ENCODE measurements at regions not wholly inside any gene's neighbourhood (a gene's known extent, or its start where the extent isn't known, plus 50 kb on each side); places are given as distances from the start of the nearest gene placed in this dataset.
"Not testable (repeated sequence)": the region's sequence is repeated elsewhere in the genome, so short reads cannot be mapped to it uniquely, and the experiment has no call there.

- ChIA-PET POLR2A (no interaction called here), CTCF (no interaction called here)
- ATAC-seq, result no peak
- Mint-ChIP-seq H3K27ac (no peak overlapping the region), H3K4me3 (no peak overlapping the region), H3K9me3 (ENCODE audit: low read depth) (no peaks in the 10 kb centered on the region), H3K36me3 (ENCODE audit: low read depth) (no peaks in the 10 kb centered on the region), H3K27me3 (peaks cover 2% of the 10 kb centered on the region), H3K4me1 (peaks cover under 1% of the 10 kb centered on the region)
- intact Hi-C loops (cut with DNase I, micrococcal nuclease), result no loop called here
- no peak for DNase-seq
Measured at GRCh38 chr10:6995831-6996230, 415.0 kb downstream of the SFMBT2 start.

- H3K27ac Mint-ChIP-seq, result no peak overlapping the region
- intact Hi-C loops (cut with DNase I, micrococcal nuclease), result no loop called here
- ChIA-PET POLR2A (no interaction called here), CTCF (no interaction called here)
- no peak for ATAC-seq
- H3K4me1 Mint-ChIP-seq, result peaks cover 3% of the 10 kb centered on the region
- H3K27me3 Mint-ChIP-seq, result peaks cover 2% of the 10 kb centered on the region
- no peaks in the 10 kb centered on the region for H3K9me3 Mint-ChIP-seq (ENCODE audit: low read depth)
- H3K4me3 Mint-ChIP-seq, result no peak overlapping the region
- DNase-seq, result no peak
- H3K36me3 Mint-ChIP-seq (ENCODE audit: low read depth), result no peaks in the 10 kb centered on the region
Measured at GRCh38 chr10:6995341-6995740, 415.3 kb upstream of the PRKCQ start.

- Mint-ChIP-seq H3K4me1 (peaks cover 3% of the 10 kb centered on the region), H3K4me3 (no peak overlapping the region), H3K27ac (no peak overlapping the region), H3K27me3 (no peaks in the 10 kb centered on the region), H3K36me3 (ENCODE audit: low read depth) (no peaks in the 10 kb centered on the region), H3K9me3 (ENCODE audit: low read depth) (no peaks in the 10 kb centered on the region)
- ATAC-seq (no peak), DNase-seq (no peak)
- ChIA-PET POLR2A (no interaction called here), CTCF (no interaction called here)
- intact Hi-C loops (cut with DNase I, micrococcal nuclease), result no loop called here
Measured at GRCh38 chr10:6990891-6991290, 410.8 kb upstream of the PRKCQ start.

- H3K27me3 Mint-ChIP-seq, result no peaks in the 10 kb centered on the region
- no peak overlapping the region for H3K4me3 Mint-ChIP-seq
- ChIA-PET CTCF (no interaction called here), POLR2A (no interaction called here)
- no peaks in the 10 kb centered on the region for H3K9me3 Mint-ChIP-seq (ENCODE audit: low read depth)
- H3K27ac Mint-ChIP-seq, result no peak overlapping the region
- H3K36me3 Mint-ChIP-seq (ENCODE audit: low read depth), result no peaks in the 10 kb centered on the region
- intact Hi-C loops (cut with DNase I, micrococcal nuclease), result no loop called here
- peaks cover 3% of the 10 kb centered on the region for H3K4me1 Mint-ChIP-seq
- DNase-seq (peak; percentile 17), ATAC-seq (peak; percentile 66)
Measured at GRCh38 chr10:6988654-6989053, 408.6 kb upstream of the PRKCQ start.

GRCh38 chr10:6987536-6987945, 407.5 kb upstream of the PRKCQ start:
- intact Hi-C loops (cut with DNase I, micrococcal nuclease), result no loop called here
- no peaks in the 10 kb centered on the region for H3K27me3 Mint-ChIP-seq
- POLR2A ChIA-PET, result no interaction called here
- H3K9me3 Mint-ChIP-seq (ENCODE audit: low read depth), result no peaks in the 10 kb centered on the region
- ATAC-seq (no peak), DNase-seq (no peak)
- peaks cover 3% of the 10 kb centered on the region for H3K4me1 Mint-ChIP-seq
- no peak overlapping the region for H3K27ac Mint-ChIP-seq
- H3K36me3 Mint-ChIP-seq (ENCODE audit: low read depth), result no peaks in the 10 kb centered on the region
- CTCF ChIA-PET, result no interaction called here
- no peak overlapping the region for H3K4me3 Mint-ChIP-seq

- ChIA-PET POLR2A (no interaction called here), CTCF (interaction anchor here (0.6 kb wide), 1 partner anchor 26 kb away, joined by 3 read pairs; no protein-coding TSS in a partner anchor)
- intact Hi-C loops (cut with DNase I, micrococcal nuclease), result no loop called here
Measured at GRCh38 chr10:6986927-6987326, 406.9 kb upstream of the PRKCQ start.

GRCh38 chr10:6985644-6986043, 405.6 kb upstream of the PRKCQ start:
- H3K9me3 Mint-ChIP-seq (ENCODE audit: low read depth), result no peaks in the 10 kb centered on the region
- POLR2A ChIA-PET, result no interaction called here

More at GRCh38 chr10:6986927-6987326, 406.9 kb upstream of the PRKCQ start:
- Mint-ChIP-seq H3K27ac (no peak overlapping the region), H3K4me3 (no peak overlapping the region), H3K27me3 (no peaks in the 10 kb centered on the region), H3K36me3 (ENCODE audit: low read depth) (no peaks in the 10 kb centered on the region), H3K4me1 (peaks cover 3% of the 10 kb centered on the region), H3K9me3 (ENCODE audit: low read depth) (no peaks in the 10 kb centered on the region)
- ATAC-seq (no peak), DNase-seq (no peak)

GRCh38 chr10:6984971-6985370, 404.9 kb upstream of the PRKCQ start:
- intact Hi-C loops (cut with DNase I, micrococcal nuclease), result no loop called here
- ATAC-seq (no peak), DNase-seq (no peak)
- H3K4me1 Mint-ChIP-seq, result no peaks in the 10 kb centered on the region
- POLR2A ChIA-PET, result no interaction called here
- no peaks in the 10 kb centered on the region for H3K36me3 Mint-ChIP-seq (ENCODE audit: low read depth)
- no peaks in the 10 kb centered on the region for H3K27me3 Mint-ChIP-seq
- H3K4me3 Mint-ChIP-seq, result no peak overlapping the region
- CTCF ChIA-PET, result no interaction called here
- H3K9me3 Mint-ChIP-seq (ENCODE audit: low read depth), result no peaks in the 10 kb centered on the region
- no peak overlapping the region for H3K27ac Mint-ChIP-seq

More at GRCh38 chr10:6985644-6986043, 405.6 kb upstream of the PRKCQ start:
- no peak for ATAC-seq
- intact Hi-C loops (cut with DNase I, micrococcal nuclease), result no loop called here
- Mint-ChIP-seq H3K27ac (no peak overlapping the region), H3K36me3 (ENCODE audit: low read depth) (no peaks in the 10 kb centered on the region), H3K4me3 (no peak overlapping the region), H3K27me3 (no peaks in the 10 kb centered on the region), H3K4me1 (peaks cover under 1% of the 10 kb centered on the region)
- CTCF ChIA-PET, result no interaction called here
- no peak for DNase-seq

- CTCF ChIA-PET, result interaction anchor here (0.6 to 1.7 kb wide), 4 partner anchors 20 to 1394 kb away, joined by 3 read pairs; no protein-coding TSS in a partner anchor
- H3K4me1 Mint-ChIP-seq; H3K36me3 Mint-ChIP-seq (ENCODE audit: low read depth); H3K27ac Mint-ChIP-seq; ATAC-seq; DNase-seq; intact Hi-C loops (cut with DNase I, micrococcal nuclease); H3K27me3 Mint-ChIP-seq; H3K9me3 Mint-ChIP-seq (ENCODE audit: low read depth); H3K4me3 Mint-ChIP-seq; POLR2A ChIA-PET: not testable (repeated sequence)
Measured at GRCh38 chr10:6984016-6984415, 403.9 kb upstream of the PRKCQ start.

- no peaks in the 10 kb centered on the region for H3K36me3 Mint-ChIP-seq (ENCODE audit: low read depth)
- POLR2A ChIA-PET, result no interaction called here
- peaks cover 7% of the 10 kb centered on the region for H3K27me3 Mint-ChIP-seq
- intact Hi-C loops (cut with DNase I, micrococcal nuclease), result no loop called here
- no peak overlapping the region for H3K27ac Mint-ChIP-seq
- no peak overlapping the region for H3K4me3 Mint-ChIP-seq
- CTCF ChIA-PET, result no interaction called here
- H3K9me3 Mint-ChIP-seq (ENCODE audit: low read depth), result no peaks in the 10 kb centered on the region
- DNase-seq (no peak), ATAC-seq (no peak)
- H3K4me1 Mint-ChIP-seq, result no peaks in the 10 kb centered on the region
Measured at GRCh38 chr10:6980353-6980752, 400.3 kb upstream of the PRKCQ start.

- no peaks in the 10 kb centered on the region for H3K9me3 Mint-ChIP-seq (ENCODE audit: low read depth)
- CTCF ChIA-PET, result no interaction called here
Measured at GRCh38 chr10:6979371-6979770, 399.3 kb upstream of the PRKCQ start.

GRCh38 chr10:6978187-6978627, 398.1 kb upstream of the PRKCQ start:
- no peak for ATAC-seq

More at GRCh38 chr10:6979371-6979770, 399.3 kb upstream of the PRKCQ start:
- Mint-ChIP-seq H3K36me3 (ENCODE audit: low read depth) (no peaks in the 10 kb centered on the region), H3K27ac (no peak overlapping the region), H3K27me3 (peaks cover 7% of the 10 kb centered on the region), H3K4me1 (no peaks in the 10 kb centered on the region), H3K4me3 (no peak overlapping the region)
- ATAC-seq (no peak), DNase-seq (no peak)
- POLR2A ChIA-PET, result interaction anchor here (0.5 kb wide), 1 partner anchor 199 kb away, joined by 3 read pairs; no protein-coding TSS in a partner anchor
- intact Hi-C loops (cut with DNase I, micrococcal nuclease), result no loop called here

More at GRCh38 chr10:6978187-6978627, 398.1 kb upstream of the PRKCQ start:
- no peak overlapping the region for H3K27ac Mint-ChIP-seq
- no peak overlapping the region for H3K4me3 Mint-ChIP-seq
- ChIA-PET POLR2A (no interaction called here), CTCF (interaction anchor here (0.7 kb wide), 1 partner anchor 9 kb away, joined by 3 read pairs; no protein-coding TSS in a partner anchor)
- intact Hi-C loops (cut with DNase I, micrococcal nuclease), result no loop called here
- H3K36me3 Mint-ChIP-seq (ENCODE audit: low read depth), result no peaks in the 10 kb centered on the region
- peaks cover 7% of the 10 kb centered on the region for H3K27me3 Mint-ChIP-seq
- peaks cover 7% of the 10 kb centered on the region for H3K4me1 Mint-ChIP-seq
- DNase-seq, result no peak
- no peaks in the 10 kb centered on the region for H3K9me3 Mint-ChIP-seq (ENCODE audit: low read depth)
